ENCODE measurements at regions not wholly inside any gene's neighbourhood (a gene's known extent, or its start where the extent isn't known, plus 50 kb on each side); places are given as distances from the start of the nearest gene placed in this dataset.

GRCh38 chr10:35912615-35913569 lies 270.8 kb upstream of the FZD8 start:
- DNase-seq (ENCODE audit: low read depth in 1 of 2, low spot score in 1 of 2), result no peak

- no peak for DNase-seq (ENCODE audit: low read depth in 1 of 2, low spot score in 1 of 2)
These were observed 269.9 kb upstream of the FZD8 start for GRCh38 chr10:35911954-35912353.

- no peak for DNase-seq (ENCODE audit: low read depth in 1 of 2, low spot score in 1 of 2)
These were observed 269.1 kb upstream of the FZD8 start for GRCh38 chr10:35911233-35911632.

GRCh38 chr10:35910234-35910633 lies 268.1 kb upstream of the FZD8 start:
- no peak for DNase-seq (ENCODE audit: low read depth in 1 of 2, low spot score in 1 of 2)

GRCh38 chr10:35909121-35909720 lies 267.1 kb upstream of the FZD8 start:
- no peak for DNase-seq (ENCODE audit: low read depth in 1 of 2, low spot score in 1 of 2)

- no peak for DNase-seq (ENCODE audit: low read depth in 1 of 2, low spot score in 1 of 2)
These were observed 266.4 kb upstream of the FZD8 start for GRCh38 chr10:35908451-35908850.

- no peak for DNase-seq (ENCODE audit: low read depth in 1 of 2, low spot score in 1 of 2)
These were observed 265.5 kb upstream of the FZD8 start for GRCh38 chr10:35907548-35907947.

- DNase-seq (ENCODE audit: low read depth in 1 of 2, low spot score in 1 of 2), result no peak
These were observed 264.1 kb upstream of the FZD8 start for GRCh38 chr10:35906155-35906554.

GRCh38 chr10:35903021-35903420 lies 260.9 kb upstream of the FZD8 start:
- no peak for DNase-seq (ENCODE audit: low read depth in 1 of 2, low spot score in 1 of 2)

- DNase-seq (ENCODE audit: low read depth in 1 of 2, low spot score in 1 of 2), result no peak
These were observed 256.8 kb upstream of the FZD8 start for GRCh38 chr10:35898716-35899440.

GRCh38 chr10:35896001-35896400 lies 253.9 kb upstream of the FZD8 start:
- no peak for DNase-seq (ENCODE audit: low read depth in 1 of 2, low spot score in 1 of 2)

- no peak for DNase-seq (ENCODE audit: low read depth in 1 of 2, low spot score in 1 of 2)
These were observed 253.2 kb upstream of the FZD8 start for GRCh38 chr10:35895331-35895730.

GRCh38 chr10:35892526-35892925 lies 250.4 kb upstream of the FZD8 start:
- no peak for DNase-seq (ENCODE audit: low read depth in 1 of 2, low spot score in 1 of 2)

- DNase-seq (ENCODE audit: low read depth in 1 of 2, low spot score in 1 of 2), result no peak
These were observed 248.8 kb upstream of the FZD8 start for GRCh38 chr10:35890676-35891495.

- no peak for DNase-seq (ENCODE audit: low read depth in 1 of 2, low spot score in 1 of 2)
These were observed 248.0 kb upstream of the FZD8 start for GRCh38 chr10:35889971-35890675.

- DNase-seq (ENCODE audit: low read depth in 1 of 2, low spot score in 1 of 2), result no peak
These were observed 247.1 kb upstream of the FZD8 start for GRCh38 chr10:35889226-35889625.

- DNase-seq (ENCODE audit: low read depth in 1 of 2, low spot score in 1 of 2), result no peak
These were observed 246.3 kb upstream of the FZD8 start for GRCh38 chr10:35888400-35888799.

GRCh38 chr10:35887685-35888084 lies 245.6 kb upstream of the FZD8 start:
- DNase-seq (ENCODE audit: low read depth in 1 of 2, low spot score in 1 of 2), result no peak

GRCh38 chr10:35885076-35885475 lies 243.0 kb upstream of the FZD8 start:
- DNase-seq (ENCODE audit: low read depth in 1 of 2, low spot score in 1 of 2), result no peak

GRCh38 chr10:35884657-35885071 lies 242.6 kb upstream of the FZD8 start:
- no peak for DNase-seq (ENCODE audit: low read depth in 1 of 2, low spot score in 1 of 2)

All from activated CD4-positive, alpha-beta T cell treated with anti-CD3 and anti-CD28 coated beads, Interleukin-2, amount 50 U/mL, for 24 hours (primary cell).